ENCODE measurements at regions not wholly inside any gene's neighbourhood (a gene's known extent, or its start where the extent isn't known, plus 50 kb on each side); places are given as distances from the start of the nearest gene placed in this dataset.

GRCh38 chr4:130257271-130257670 is 1161.3 kb downstream of the C4orf33 start:
- no peak for TF ChIP-seq EZH2 (IDR thresholded peaks at IDR 0.05; ENCODE audit: borderline replicate concordance, low read depth, low read length, severe bottlenecking)
- TF ChIP-seq CTCF (IDR thresholded peaks at IDR 0.05; ENCODE audit: borderline replicate concordance, extremely low read depth, low read length, poor library complexity, severe bottlenecking) = no peak
- no peak overlapping the region for H2AFZ ChIP-seq (ENCODE audit: low read depth, low read length)
- H3K9ac ChIP-seq (ENCODE audit: low read depth, low read length) = no peak overlapping the region
- H3K27ac ChIP-seq (ENCODE audit: low read length) = no peak overlapping the region
- H3K4me2 ChIP-seq (ENCODE audit: insufficient read depth, low read length) = no peak overlapping the region
- no peaks in the 10 kb centered on the region for H3K9me3 ChIP-seq (ENCODE audit: insufficient read depth, low read length, severe bottlenecking)
- no peaks in the 10 kb centered on the region for H3K36me3 ChIP-seq (ENCODE audit: insufficient read depth, low read length)
- H3K4me1 ChIP-seq (ENCODE audit: insufficient read depth, low read length) = no peaks in the 10 kb centered on the region
- H3K4me3 ChIP-seq (ENCODE audit: low read depth in 1 of 2, low read length in 2 of 2) = no peak overlapping the region
- ATAC-seq (ENCODE audit: insufficient read depth, low read depth) (no peak), DNase-seq (no peak)
- H3K27me3 ChIP-seq (ENCODE audit: insufficient read depth, low read length, poor library complexity) = no peaks in the 10 kb centered on the region
- H4K20me1 ChIP-seq (ENCODE audit: insufficient read depth, low read length) = no peaks in the 10 kb centered on the region
- no peaks in the 10 kb centered on the region for H3K79me2 ChIP-seq (ENCODE audit: insufficient read depth, low read length)

- Histone ChIP-seq H3K9me3 (ENCODE audit: insufficient read depth, low read length, severe bottlenecking) (peaks cover 17% of the 10 kb centered on the region), H3K36me3 (ENCODE audit: insufficient read depth, low read length) (no peaks in the 10 kb centered on the region), H3K27ac (ENCODE audit: low read length) (no peak overlapping the region), H3K9ac (ENCODE audit: low read depth, low read length) (no peak overlapping the region), H3K4me2 (ENCODE audit: insufficient read depth, low read length) (no peak overlapping the region), H3K4me1 (ENCODE audit: insufficient read depth, low read length) (peaks cover 11% of the 10 kb centered on the region; the same call in 1 of the 2 replicates), H4K20me1 (ENCODE audit: insufficient read depth, low read length) (no peaks in the 10 kb centered on the region), H3K4me3 (ENCODE audit: low read depth in 1 of 2, low read length in 2 of 2) (no peak overlapping the region), H3K27me3 (ENCODE audit: insufficient read depth, low read length, poor library complexity) (no peaks in the 10 kb centered on the region), H3K79me2 (ENCODE audit: insufficient read depth, low read length) (no peaks in the 10 kb centered on the region), H2AFZ (ENCODE audit: low read depth, low read length) (no peak overlapping the region)
- TF ChIP-seq CTCF (IDR thresholded peaks at IDR 0.05; ENCODE audit: borderline replicate concordance, extremely low read depth, low read length, poor library complexity, severe bottlenecking) (no peak), EZH2 (IDR thresholded peaks at IDR 0.05; ENCODE audit: borderline replicate concordance, low read depth, low read length, severe bottlenecking) (no peak)
- ATAC-seq (ENCODE audit: insufficient read depth, low read depth) (no peak), DNase-seq (no peak)
Observed at GRCh38 chr4:130266814-130267213, 1170.9 kb downstream of the C4orf33 start.

GRCh38 chr4:130288576-130288975 is 1192.6 kb downstream of the C4orf33 start:
- Histone ChIP-seq H2AFZ (ENCODE audit: low read depth, low read length) (no peak overlapping the region), H3K4me3 (ENCODE audit: low read depth in 1 of 2, low read length in 2 of 2) (no peak overlapping the region), H3K27me3 (ENCODE audit: insufficient read depth, low read length, poor library complexity) (no peaks in the 10 kb centered on the region), H4K20me1 (ENCODE audit: insufficient read depth, low read length) (no peaks in the 10 kb centered on the region), H3K36me3 (ENCODE audit: insufficient read depth, low read length) (no peaks in the 10 kb centered on the region), H3K9ac (ENCODE audit: low read depth, low read length) (no peak overlapping the region), H3K27ac (ENCODE audit: low read length) (no peak overlapping the region), H3K4me1 (ENCODE audit: insufficient read depth, low read length) (no peaks in the 10 kb centered on the region), H3K4me2 (ENCODE audit: insufficient read depth, low read length) (no peak overlapping the region), H3K9me3 (ENCODE audit: insufficient read depth, low read length, severe bottlenecking) (no peaks in the 10 kb centered on the region), H3K79me2 (ENCODE audit: insufficient read depth, low read length) (no peaks in the 10 kb centered on the region)
- no peak for TF ChIP-seq CTCF (IDR thresholded peaks at IDR 0.05; ENCODE audit: borderline replicate concordance, extremely low read depth, low read length, poor library complexity, severe bottlenecking)
- no peak for TF ChIP-seq EZH2 (IDR thresholded peaks at IDR 0.05; ENCODE audit: borderline replicate concordance, low read depth, low read length, severe bottlenecking)
- ATAC-seq (ENCODE audit: insufficient read depth, low read depth) = no peak
- no peak for DNase-seq

GRCh38 chr4:130293692-130294091 is 1197.7 kb downstream of the C4orf33 start:
- Histone ChIP-seq H4K20me1 (ENCODE audit: insufficient read depth, low read length) (no peaks in the 10 kb centered on the region), H3K9ac (ENCODE audit: low read depth, low read length) (no peak overlapping the region), H3K27ac (ENCODE audit: low read length) (no peak overlapping the region), H3K27me3 (ENCODE audit: insufficient read depth, low read length, poor library complexity) (no peaks in the 10 kb centered on the region), H3K4me2 (ENCODE audit: insufficient read depth, low read length) (no peak overlapping the region), H3K9me3 (ENCODE audit: insufficient read depth, low read length, severe bottlenecking) (no peaks in the 10 kb centered on the region), H3K4me1 (ENCODE audit: insufficient read depth, low read length) (no peaks in the 10 kb centered on the region), H3K4me3 (ENCODE audit: low read depth in 1 of 2, low read length in 2 of 2) (no peak overlapping the region), H3K79me2 (ENCODE audit: insufficient read depth, low read length) (no peaks in the 10 kb centered on the region), H2AFZ (ENCODE audit: low read depth, low read length) (no peak overlapping the region), H3K36me3 (ENCODE audit: insufficient read depth, low read length) (no peaks in the 10 kb centered on the region)
- DNase-seq (no peak), ATAC-seq (ENCODE audit: insufficient read depth, low read depth) (no peak)
- no peak for TF ChIP-seq CTCF (IDR thresholded peaks at IDR 0.05; ENCODE audit: borderline replicate concordance, extremely low read depth, low read length, poor library complexity, severe bottlenecking)
- no peak for TF ChIP-seq EZH2 (IDR thresholded peaks at IDR 0.05; ENCODE audit: borderline replicate concordance, low read depth, low read length, severe bottlenecking)

Data from DND-41 (cell line).